GM23338 (cell line): ENCODE measurements at regions not wholly inside any gene's neighbourhood (a gene's known extent, or its start where the extent isn't known, plus 50 kb on each side); places are given as distances from the start of the nearest gene placed in this dataset.

Experiments used
- ATAC-seq: fragments of 200-7000 bp; cut with Tn5 transposase; 3 replicates; pipeline ENCODE4 v1.9.1; 2020
- DNase-seq: peaks from one replicate; pipeline ENCODE4 v3.0.0-alpha.2; 2015; ENCODE audit warnings: low spot score
- H2AFZ ChIP-seq: fragments of 200-600 bp; sonication (generic); 2 replicates; pipeline ENCODE4 v1.8.0; 2016; ENCODE audit warnings: antibody characterized with exemption, mild to moderate bottlenecking, moderate library complexity
- H3F3A ChIP-seq: fragments of 200-600 bp; sonication (generic); replicated peaks from 2 replicates; pipeline ENCODE4 v1.8.0; 2017; ENCODE audit warnings: antibody characterized with exemption, mixed run types, low read depth
- H3K27ac ChIP-seq: fragments of 200-600 bp; sonication (generic); 2 replicates; pipeline ENCODE4 v1.6.1; 2016; ENCODE audit warnings: low read depth
- H3K27me3 ChIP-seq: fragments of 200-600 bp; sonication (generic); 2 replicates; pipeline ENCODE4 v1.8.0; 2016; ENCODE audit warnings: mild to moderate bottlenecking, mixed run types, moderate library complexity; ENCODE audit not compliant: insufficient read depth
- H3K36me3 ChIP-seq: fragments of 200-600 bp; sonication (generic); 2 replicates; pipeline ENCODE4 v1.8.0; 2016; ENCODE audit warnings: mild to moderate bottlenecking; ENCODE audit not compliant: insufficient read depth
- H3K4me1 ChIP-seq: fragments of 200-600 bp; sonication (generic); 2 replicates; pipeline ENCODE4 v1.8.0; 2016; ENCODE audit warnings: mild to moderate bottlenecking, moderate library complexity; ENCODE audit not compliant: insufficient read depth
- H3K4me2 ChIP-seq: fragments of 200-600 bp; sonication (generic); 2 replicates; pipeline ENCODE4 v1.7.1; 2017; ENCODE audit warnings: mixed run types
- H3K4me3 ChIP-seq: fragments of 200-600 bp; sonication (generic); 2 replicates; pipeline ENCODE4 v1.6.1; 2016; ENCODE audit warnings: mixed run types
- H3K79me2 ChIP-seq: fragments of 200-600 bp; sonication (generic); replicated peaks from 2 replicates; pipeline ENCODE4 v1.8.0; 2017; ENCODE audit warnings: mild to moderate bottlenecking; ENCODE audit not compliant: insufficient read depth
- H3K9me2 ChIP-seq: fragments of 200-600 bp; sonication (generic); 2 replicates; pipeline ENCODE4 v1.8.0; 2017; ENCODE audit not compliant: insufficient read depth
- H4K20me1 ChIP-seq: fragments of 200-600 bp; sonication (generic); replicated peaks from 2 replicates; pipeline ENCODE4 v1.8.0; 2017; ENCODE audit warnings: mild to moderate bottlenecking; ENCODE audit not compliant: insufficient read depth
- H3K27ac Mint-ChIP-seq: 2 replicates; pipeline ENCODE4 v1.8.0; 2020; ENCODE audit warnings: inconsistent platforms, mild to moderate bottlenecking, moderate library complexity, mixed read lengths
- H3K27me3 Mint-ChIP-seq: 3 replicates; pipeline ENCODE4 v1.8.0; 2022; ENCODE audit warnings: low read depth, mild to moderate bottlenecking, moderate library complexity, mixed read lengths, inconsistent platforms; ENCODE audit not compliant: insufficient read depth, poor library complexity
- H3K36me3 Mint-ChIP-seq: 3 replicates; pipeline ENCODE4 v1.8.0; 2021; ENCODE audit warnings: low read depth, mild to moderate bottlenecking, inconsistent platforms, moderate library complexity, mixed read lengths
- H3K4me1 Mint-ChIP-seq: 3 replicates; pipeline ENCODE4 v1.8.0; 2020; ENCODE audit warnings: mild to moderate bottlenecking, inconsistent platforms, mixed read lengths
- H3K4me3 Mint-ChIP-seq: 3 replicates; pipeline ENCODE4 v1.8.0; 2021; ENCODE audit warnings: moderate library complexity, mild to moderate bottlenecking, inconsistent platforms, mixed read lengths
- H3K9me3 Mint-ChIP-seq: 3 replicates; pipeline ENCODE4 v1.8.0; 2020; ENCODE audit warnings: moderate library complexity, mild to moderate bottlenecking, inconsistent platforms, mixed read lengths
- CREB1 ChIP-seq: fragments of 250-450 bp; sonication (Bioruptor Pico); IDR thresholded peaks from 2 replicates; pipeline ENCODE4 v1.5.0; 2020; ENCODE audit warnings: low read depth, mild to moderate bottlenecking, moderate library complexity
- CTCF ChIP-seq, 2 experiments: fragments of 200-600 bp in 1 of 2; sonication (generic) in 1 of 2; conservative IDR thresholded peaks; 2 replicates each; pipeline versions ENCODE4 v1.5.1 to v1.6.1; 2016 to 2017; ENCODE audit warnings: antibody characterized with exemption in 2 of 2, low read depth in 2 of 2, mild to moderate bottlenecking in 2 of 2, moderate library complexity in 1 of 2
- ETS1 ChIP-seq: IDR thresholded peaks from 2 replicates; pipeline ENCODE4 v1.6.1; 2016; ENCODE audit warnings: antibody characterized with exemption
- EZH2 ChIP-seq: fragments of 200-600 bp; sonication (generic); IDR thresholded peaks from one replicate; pipeline ENCODE4 v1.8.0; 2017; ENCODE audit warnings: antibody characterized with exemption, mild to moderate bottlenecking, low read depth; ENCODE audit not compliant: unreplicated experiment
- EZH2phosphoT487 ChIP-seq: fragments of 200-600 bp; sonication (generic); IDR thresholded peaks from one replicate; pipeline ENCODE4 v1.8.1; 2018; ENCODE audit warnings: antibody characterized with exemption; ENCODE audit not compliant: unreplicated experiment
- JUNB ChIP-seq: IDR thresholded peaks from one replicate; pipeline ENCODE4 v1.6.1; 2016; ENCODE audit warnings: antibody characterized with exemption; ENCODE audit not compliant: unreplicated experiment
- NANOG ChIP-seq: IDR thresholded peaks from 2 replicates; pipeline ENCODE4 v1.6.1; 2016; ENCODE audit warnings: antibody characterized with exemption, borderline replicate concordance
- POLR2AphosphoS5 ChIP-seq: IDR thresholded peaks from 2 replicates; pipeline ENCODE4 v1.6.1; 2016; ENCODE audit warnings: antibody characterized with exemption, low read depth
- REST ChIP-seq: IDR thresholded peaks from one replicate; pipeline ENCODE4 v1.6.1; 2018; ENCODE audit warnings: antibody characterized with exemption; ENCODE audit not compliant: unreplicated experiment
- STAT1 ChIP-seq: IDR thresholded peaks from one replicate; pipeline ENCODE4 v1.6.1; 2016; ENCODE audit warnings: antibody characterized with exemption; ENCODE audit not compliant: unreplicated experiment
- ZNF331 ChIP-seq: fragments of 250-450 bp; sonication (Bioruptor Pico); IDR thresholded peaks from 2 replicates; pipeline ENCODE4 v1.5.0; 2020; ENCODE audit warnings: low read depth, mild to moderate bottlenecking, moderate library complexity

- TF ChIP-seq CTCF (conservative IDR thresholded peaks at IDR 0.05; ENCODE audit: low read depth in 2 of 2) (no peak), STAT1 (no peak), ZNF331 (CRISPR knock-in tag) (no peak), ETS1 (no peak), EZH2phosphoT487 (no peak), POLR2AphosphoS5 (no peak), JUNB (no peak)
These were observed 1087.6 kb upstream of the CITED2 start (continued) for GRCh38 chr6:140462076-140462452.

- no peak overlapping the region for H3K27ac Mint-ChIP-seq
- peaks cover 5% of the 10 kb centered on the region; the same call in 1 of the 2 replicates for H3K4me1 ChIP-seq
- H3K36me3 Mint-ChIP-seq: no peaks in the 10 kb centered on the region; the same call in 2 of the 3 replicates
- H3K27me3 ChIP-seq: no peaks in the 10 kb centered on the region
- no peaks in the 10 kb centered on the region for H4K20me1 ChIP-seq
- H3K79me2 ChIP-seq: no peaks in the 10 kb centered on the region
- peaks cover 16% of the 10 kb centered on the region for H3K4me1 Mint-ChIP-seq
- H3K27ac ChIP-seq: no peak overlapping the region
- H3K4me3 ChIP-seq: no peak overlapping the region
- no peak overlapping the region for H3K4me2 ChIP-seq
- H3K36me3 ChIP-seq: no peaks in the 10 kb centered on the region
- H3K9me3 Mint-ChIP-seq: no peaks in the 10 kb centered on the region; the same call in 2 of the 3 replicates
- ATAC-seq (no peak), DNase-seq (no peak)
- H3F3A ChIP-seq: no peaks in the 10 kb centered on the region
- no peak overlapping the region for H3K4me3 Mint-ChIP-seq
- no peak overlapping the region for H2AFZ ChIP-seq
- 0 out of 2 replicates have a peak, but pooled peaks cover 8% of the 10 kb centered on the region for H3K9me2 ChIP-seq
- H3K27me3 Mint-ChIP-seq: peaks cover 2% of the 10 kb centered on the region
- TF ChIP-seq STAT1 (no peak), ETS1 (no peak), NANOG (no peak), EZH2 (no peak), ZNF331 (CRISPR knock-in tag) (no peak), POLR2AphosphoS5 (no peak), EZH2phosphoT487 (no peak), JUNB (no peak), REST (no peak), CREB1 (CRISPR knock-in tag) (no peak)
These were observed 1085.8 kb upstream of the CITED2 start for GRCh38 chr6:140460267-140460666.
